ENCODE measurements at regions not wholly inside any gene's neighbourhood (a gene's known extent, or its start where the extent isn't known, plus 50 kb on each side); places are given as distances from the start of the nearest gene placed in this dataset.
"Not testable (repeated sequence)": the region's sequence is repeated elsewhere in the genome, so short reads cannot be mapped to it uniquely, and the experiment has no call there.

DNA sequence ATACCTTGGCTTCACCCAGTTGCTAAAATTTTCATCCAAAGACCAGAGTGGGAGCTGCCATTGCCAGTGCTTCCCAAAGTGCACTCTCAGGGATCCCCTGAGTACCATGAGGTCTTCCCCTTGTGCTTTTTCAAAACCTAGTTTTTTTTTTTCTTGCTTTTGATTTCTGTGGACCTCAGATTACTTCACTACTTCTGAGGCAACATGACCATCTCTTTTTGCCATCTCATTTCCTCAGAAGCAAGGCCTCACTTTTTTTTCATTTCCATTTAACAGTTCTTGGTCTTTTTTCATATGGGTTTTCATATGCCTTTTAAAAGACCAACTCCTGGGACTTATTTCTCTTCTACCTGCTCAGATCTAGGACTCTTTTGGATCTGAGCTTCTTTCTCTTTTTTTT is 64.1 kb upstream of the MMS22L start:
- no peak for DNase-seq

DNA sequence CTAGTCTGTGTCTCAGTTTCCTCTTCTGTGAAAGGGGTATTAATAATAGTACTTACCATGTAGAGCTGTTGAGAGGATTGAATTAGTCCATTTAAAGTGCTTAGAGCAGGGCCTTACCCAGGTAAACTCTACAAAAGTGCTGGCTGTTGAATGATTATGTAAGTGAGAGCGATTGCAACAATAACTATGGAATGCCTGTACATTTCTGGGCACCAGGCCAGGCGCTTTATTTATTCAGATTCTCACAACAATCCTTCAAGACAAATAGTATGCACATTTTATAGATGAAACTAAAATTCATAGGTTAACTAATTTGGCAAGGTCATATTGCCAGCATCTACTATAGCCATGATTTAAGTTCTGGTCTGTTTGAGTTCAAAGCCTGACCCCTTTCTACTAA is 78.3 kb upstream of the MMS22L start:
- DNase-seq, result peak; percentile 4

DNA sequence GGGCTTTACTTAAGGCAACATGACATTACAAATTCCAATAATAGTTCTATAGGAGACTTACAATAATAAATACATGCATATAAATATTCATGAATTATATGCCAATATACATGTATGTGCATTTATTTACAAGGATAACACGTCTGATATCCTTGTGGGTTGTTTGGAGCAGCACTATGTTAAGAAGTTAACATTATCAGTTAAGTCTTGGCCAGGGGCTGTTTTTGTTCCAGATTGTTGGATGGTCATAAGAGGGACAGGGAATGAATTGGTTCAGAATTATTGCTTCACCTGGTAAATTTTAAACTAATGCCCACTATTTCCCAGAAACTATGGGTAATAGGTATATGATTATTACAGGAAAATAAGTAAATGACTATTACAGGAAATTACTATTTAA is 81.3 kb upstream of the MMS22L start:
- no peak for DNase-seq

GRCh38 chr6:97382071-97382470 is 99.1 kb upstream of the MMS22L start:
- DNase-seq, result not testable (repeated sequence)

GRCh38 chr6:97392735-97393134 is 109.7 kb upstream of the MMS22L start:
- no peak for DNase-seq

GRCh38 chr6:97394160-97394748 is 111.2 kb upstream of the MMS22L start:
- DNase-seq, result peak; percentile 42

- no peak for DNase-seq
Observed at GRCh38 chr6:97396880-97397279, 113.9 kb upstream of the MMS22L start.

- no peak for DNase-seq
Observed at GRCh38 chr6:97399208-97399607, 116.2 kb upstream of the MMS22L start.

GRCh38 chr6:97401533-97401932 is 118.5 kb upstream of the MMS22L start:
- DNase-seq, result no peak

GRCh38 chr6:97405818-97406409 is 122.9 kb upstream of the MMS22L start:
- DNase-seq, result no peak

- DNase-seq, result no peak
Observed at GRCh38 chr6:97406633-97407032, 123.6 kb upstream of the MMS22L start.

DNA sequence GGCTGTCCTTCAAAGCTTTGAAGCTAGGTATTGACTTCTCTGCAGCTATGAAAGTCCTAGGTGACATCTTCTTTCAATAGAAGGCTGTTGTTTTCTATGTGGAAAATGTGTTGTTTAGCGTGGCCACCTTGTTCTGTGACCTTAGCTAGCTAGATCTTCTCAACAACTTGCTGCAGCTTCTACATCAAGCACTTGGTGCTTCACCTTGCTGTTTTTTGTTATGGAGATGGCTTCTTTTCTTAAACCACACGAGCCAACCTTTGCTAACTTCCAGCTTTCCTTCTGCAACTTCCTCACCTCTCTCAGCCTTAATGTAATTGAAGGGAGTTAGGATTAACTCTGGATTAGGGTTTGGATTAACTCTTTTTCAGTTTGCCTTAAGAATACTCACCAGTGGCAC is 128.6 kb upstream of the MMS22L start:
- no peak for DNase-seq

DNA sequence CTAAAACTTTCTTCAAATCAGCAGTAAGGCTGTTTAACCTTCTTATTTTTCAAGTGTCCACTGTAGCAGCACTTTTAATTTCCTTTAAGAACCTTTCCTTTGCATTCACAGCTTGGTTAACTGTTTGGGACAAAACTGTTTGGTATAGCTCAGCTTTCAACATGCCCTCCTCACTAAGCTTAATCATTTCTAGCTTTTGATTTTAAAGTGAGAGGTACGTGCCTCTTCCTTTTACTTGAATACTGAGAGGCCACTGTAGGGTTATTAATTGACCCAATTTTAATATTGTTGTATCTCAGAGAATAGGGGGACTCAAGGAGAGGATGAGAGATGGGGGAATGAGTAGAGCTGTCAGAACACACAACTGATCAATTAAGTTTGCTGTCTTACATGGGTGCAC is 129.5 kb upstream of the MMS22L start:
- no peak for DNase-seq

GRCh38 chr6:97422171-97422570 is 139.2 kb upstream of the MMS22L start:
- DNase-seq, result no peak

DNA sequence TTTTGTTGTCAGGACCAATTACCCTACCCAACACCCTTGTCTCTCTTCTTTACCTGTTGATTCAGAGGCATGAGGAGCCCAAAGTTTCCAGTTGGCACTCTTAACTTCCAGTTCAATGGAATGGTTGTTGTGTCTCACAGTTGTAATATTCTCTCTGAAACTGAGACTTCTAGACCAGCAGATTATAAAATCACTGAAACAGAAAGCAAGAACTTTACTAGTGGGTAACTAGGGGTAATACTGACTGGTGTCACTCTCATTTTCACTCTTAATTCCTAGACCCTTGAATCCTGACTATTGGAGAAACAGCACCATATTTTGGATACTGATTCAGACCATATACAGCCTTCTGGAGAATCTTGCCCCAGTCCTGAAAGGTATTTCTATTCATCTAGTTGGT is 140.2 kb upstream of the MMS22L start:
- DNase-seq, result no peak

DNA sequence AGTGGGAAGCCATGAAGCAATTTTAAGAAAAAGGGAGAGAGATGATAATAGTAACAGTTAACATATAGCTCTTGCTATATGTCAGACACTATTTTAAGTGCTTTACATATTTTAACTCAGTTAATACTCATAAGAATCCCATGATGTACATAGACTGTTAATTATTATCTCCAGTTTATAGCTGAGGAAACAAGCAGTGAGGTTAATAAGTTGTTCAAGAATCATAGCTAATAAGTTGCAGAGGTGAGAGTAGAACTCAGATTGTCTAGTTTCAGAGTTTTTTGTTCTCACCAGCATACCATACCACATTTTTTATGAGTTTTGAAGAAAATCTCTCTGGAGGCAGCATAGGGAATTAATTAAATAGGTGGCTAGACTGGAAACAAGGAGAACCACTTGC is 144.6 kb upstream of the MMS22L start:
- DNase-seq, result no peak

- no peak for DNase-seq
Observed at GRCh38 chr6:97437087-97437486, 154.1 kb upstream of the MMS22L start.

GRCh38 chr6:97438011-97438671 is 155.1 kb upstream of the MMS22L start:
- DNase-seq, result no peak

DNA sequence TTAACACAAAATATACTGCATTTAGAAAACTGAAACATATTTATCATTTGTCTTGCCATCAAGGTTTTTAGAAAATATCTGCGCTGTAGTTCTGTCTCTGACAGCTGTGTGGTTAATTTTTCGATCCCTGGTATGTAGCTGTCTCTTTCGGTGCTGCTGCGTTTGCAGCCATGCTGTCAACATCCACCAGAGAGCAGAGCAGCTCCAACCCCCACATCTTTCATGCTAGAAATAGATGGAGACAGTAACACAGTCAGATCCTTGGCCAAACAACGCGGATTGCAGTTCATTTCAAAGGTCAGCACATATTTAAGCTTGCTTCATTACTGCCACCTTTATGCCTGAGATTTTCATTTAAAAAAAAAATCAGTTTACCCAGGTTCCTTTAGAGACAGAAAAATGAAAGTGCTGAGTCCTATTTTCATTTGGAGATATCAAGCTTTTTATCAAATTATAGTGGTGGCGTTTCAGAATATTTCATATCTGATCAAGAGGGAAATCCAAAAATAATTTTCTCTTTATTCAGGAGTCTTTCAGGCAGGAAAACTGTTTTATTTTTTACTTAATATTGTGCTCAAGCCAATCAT is 157.7 kb upstream of the MMS22L start:
- peak; percentile 7 for DNase-seq

- no peak for DNase-seq
Observed at GRCh38 chr6:97443408-97444080, 160.5 kb upstream of the MMS22L start.

GRCh38 chr6:97445407-97445806 is 162.4 kb upstream of the MMS22L start:
- no peak for DNase-seq

DNA sequence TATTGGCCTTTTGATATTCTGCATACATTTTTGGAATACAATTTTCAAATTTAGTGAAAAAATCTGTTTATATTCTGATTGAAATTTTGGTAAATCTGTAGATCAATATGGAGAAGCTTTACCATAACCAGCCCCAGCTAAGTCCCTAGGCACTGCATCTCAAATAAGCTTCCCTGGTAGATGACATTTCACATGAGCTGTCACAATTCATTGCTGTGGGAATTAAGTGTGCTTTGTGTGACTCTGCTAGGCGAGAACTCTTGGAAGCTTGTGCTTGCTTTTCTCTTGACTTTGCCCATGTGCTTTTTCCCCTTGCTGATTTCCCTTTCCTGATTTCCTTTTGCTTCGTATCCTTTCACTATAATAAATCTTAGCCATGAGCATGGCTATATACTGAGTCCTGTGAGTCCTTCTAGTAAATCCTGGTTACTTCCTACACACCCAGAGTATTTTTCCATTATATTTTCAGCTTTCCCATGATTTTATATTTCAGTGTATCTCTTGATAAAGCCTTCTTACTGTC is 166.5 kb upstream of the MMS22L start:
- no peak for DNase-seq

DNA sequence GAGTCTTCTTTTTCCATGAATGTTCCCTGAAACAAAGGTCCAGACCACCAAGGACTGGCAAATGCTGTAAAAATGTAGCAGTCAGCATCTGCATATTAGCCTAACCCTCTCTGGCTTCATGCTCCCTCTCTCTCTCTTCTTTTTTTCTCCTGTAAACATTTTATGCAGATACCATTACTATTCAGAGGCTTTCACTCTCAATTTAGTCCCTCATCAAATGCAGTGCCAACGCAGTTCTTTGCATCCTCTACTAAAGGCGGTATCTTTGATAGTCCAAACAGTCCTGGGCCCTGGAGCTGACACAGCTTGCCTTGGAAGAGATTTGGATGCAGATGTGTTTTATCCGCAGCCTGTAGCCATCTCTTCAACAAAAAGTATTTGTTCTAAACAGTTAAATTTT is 167.1 kb upstream of the MMS22L start:
- no peak for DNase-seq

- no peak for DNase-seq
Observed at GRCh38 chr6:97456070-97456469, 173.1 kb upstream of the MMS22L start.
